Prostate gland (tissue), 2 donors: ENCODE measurements at regions not wholly inside any gene's neighbourhood (a gene's known extent, or its start where the extent isn't known, plus 50 kb on each side); places are given as distances from the start of the nearest gene placed in this dataset.

Source experiments
- DNase-seq: peaks from one replicate; pipeline ENCODE4 v3.0.0-alpha.2; 2019; ENCODE audit warnings: low spot score
- H3K27ac ChIP-seq, 2 donors: fragments of 200-600 bp; sonication (generic); 2 replicates each; pipeline ENCODE4 v1.5.1; 2017 to 2019
- H3K27me3 ChIP-seq: fragments of 200-600 bp; sonication (generic); replicated peaks from 2 replicates; pipeline ENCODE4 v1.5.1; 2019; ENCODE audit not compliant: insufficient read depth
- H3K36me3 ChIP-seq, 2 donors: fragments of 200-600 bp; sonication (generic); 1 replicate in 1 of 2; 2 replicates in 1 of 2; pipeline versions ENCODE4 v1.5.1 to v1.8.1; 2017 to 2019
- H3K4me1 ChIP-seq: fragments of 200-600 bp; sonication (generic); replicated peaks from 2 replicates; pipeline ENCODE4 v1.5.1; 2019
- H3K4me3 ChIP-seq, 2 donors: fragments of 200-600 bp; sonication (generic); 2 replicates each; pipeline ENCODE4 v1.5.1; 2017 to 2019
- H3K9me3 ChIP-seq: fragments of 200-600 bp; sonication (generic); 2 replicates; pipeline ENCODE4 v1.5.1; 2017
- POLR2A ChIP-seq: fragments of 450-650 bp; IDR thresholded peaks from one replicate; pipeline ENCODE4 v1.6.1; 2016; ENCODE audit warnings: antibody characterized with exemption, mild to moderate bottlenecking
- POLR2AphosphoS5 ChIP-seq: sonication (generic); formaldehyde crosslinking; IDR thresholded peaks from one replicate; pipeline ENCODE4 v1.6.1; 2017; ENCODE audit warnings: antibody characterized with exemption
- WGBS: methylation state at CpG from one replicate; pipeline ENCODE4 v1.1.5; 2018; 5-methylcytosine and 5-hydroxymethylcytosine counted together
- intact Hi-C: fragments of 100-400 bp; cut with DNase I; formaldehyde crosslinking; loops from one replicate; pipeline ENCODE4 v1.14.2; 2022
- TF ChIP-seq, protein P1 (sequence below), 4 experiments: fragments of 200-600 bp in 2 of 4; fragments of 450-650 bp in 2 of 4; sonication (generic) in 2 of 4; IDR thresholded peaks; 1 replicate in 3 of 4; 2 replicates in 1 of 4; pipeline ENCODE4 v1.5.1; 2016 to 2019; ENCODE audit warnings: antibody characterized with exemption in 4 of 4, mild to moderate bottlenecking in 2 of 4, moderate library complexity in 2 of 4

DNA sequence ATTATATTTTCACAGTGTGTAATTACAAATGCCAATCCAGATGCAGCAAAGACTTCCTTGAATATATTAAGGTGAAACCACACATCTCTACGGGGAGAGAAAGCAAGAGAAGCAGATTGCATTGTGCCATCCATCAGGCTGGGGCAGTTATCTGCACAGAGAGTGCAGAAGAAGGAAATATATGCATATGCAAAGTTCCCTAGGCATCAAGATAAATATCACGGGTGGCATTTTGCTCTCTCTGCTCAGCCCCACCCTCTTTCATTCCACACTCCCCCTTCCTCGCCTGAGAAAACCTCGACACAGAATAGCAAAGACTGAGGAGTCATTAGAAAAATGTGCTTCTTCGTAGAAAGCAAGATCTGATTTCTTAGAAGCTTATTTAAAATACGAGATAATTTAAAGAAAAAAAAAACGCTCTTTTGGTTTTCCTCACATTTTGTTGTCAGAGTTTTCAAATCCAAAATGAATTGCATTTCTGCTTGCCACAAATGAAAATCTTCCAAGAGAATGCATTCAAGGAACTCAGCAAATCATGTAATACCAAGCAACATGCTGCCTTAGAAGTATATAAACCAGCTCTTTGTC lies 283.2 kb upstream of the LMCD1 start:
- Histone ChIP-seq H3K4me1 (no peaks in the 10 kb centered on the region), H3K9me3 (no peaks in the 10 kb centered on the region), H3K27ac (no peak overlapping the region), H3K36me3 (no peaks in the 10 kb centered on the region), H3K27me3 (no peaks in the 10 kb centered on the region), H3K4me3 (no peak overlapping the region)
- no peak for TF ChIP-seq POLR2A
- no peak for TF ChIP-seq POLR2AphosphoS5
- TF ChIP-seq, protein P1, sequence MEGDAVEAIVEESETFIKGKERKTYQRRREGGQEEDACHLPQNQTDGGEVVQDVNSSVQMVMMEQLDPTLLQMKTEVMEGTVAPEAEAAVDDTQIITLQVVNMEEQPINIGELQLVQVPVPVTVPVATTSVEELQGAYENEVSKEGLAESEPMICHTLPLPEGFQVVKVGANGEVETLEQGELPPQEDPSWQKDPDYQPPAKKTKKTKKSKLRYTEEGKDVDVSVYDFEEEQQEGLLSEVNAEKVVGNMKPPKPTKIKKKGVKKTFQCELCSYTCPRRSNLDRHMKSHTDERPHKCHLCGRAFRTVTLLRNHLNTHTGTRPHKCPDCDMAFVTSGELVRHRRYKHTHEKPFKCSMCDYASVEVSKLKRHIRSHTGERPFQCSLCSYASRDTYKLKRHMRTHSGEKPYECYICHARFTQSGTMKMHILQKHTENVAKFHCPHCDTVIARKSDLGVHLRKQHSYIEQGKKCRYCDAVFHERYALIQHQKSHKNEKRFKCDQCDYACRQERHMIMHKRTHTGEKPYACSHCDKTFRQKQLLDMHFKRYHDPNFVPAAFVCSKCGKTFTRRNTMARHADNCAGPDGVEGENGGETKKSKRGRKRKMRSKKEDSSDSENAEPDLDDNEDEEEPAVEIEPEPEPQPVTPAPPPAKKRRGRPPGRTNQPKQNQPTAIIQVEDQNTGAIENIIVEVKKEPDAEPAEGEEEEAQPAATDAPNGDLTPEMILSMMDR (IDR thresholded peaks at IDR 0.05) = no peak
- no peak for DNase-seq
- 54% methylated on average over 7 of the region's 7 CpGs for WGBS
- intact Hi-C loops = no loop called here

DNA sequence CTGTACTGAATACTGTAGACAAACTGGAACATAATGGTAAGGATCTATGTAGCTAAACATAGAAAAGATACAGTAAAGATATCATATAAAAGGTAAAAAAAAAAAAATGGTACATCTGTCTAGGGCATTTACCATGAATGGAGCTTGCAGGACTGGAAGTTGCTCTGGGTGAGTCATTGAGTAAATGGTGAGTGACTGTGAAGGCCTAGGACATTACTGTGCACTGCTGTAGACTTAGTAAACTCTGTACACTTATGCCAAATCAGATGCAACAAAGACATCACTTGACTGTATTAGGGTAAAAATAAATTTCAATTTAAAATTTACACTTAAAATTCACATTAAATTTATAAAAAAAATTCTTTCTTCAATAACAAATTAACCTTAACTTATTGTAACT lies 281.3 kb upstream of the LMCD1 start:
- Histone ChIP-seq H3K4me1 (no peaks in the 10 kb centered on the region), H3K27me3 (no peaks in the 10 kb centered on the region), H3K9me3 (no peaks in the 10 kb centered on the region), H3K4me3 (no peak overlapping the region), H3K27ac (no peak overlapping the region), H3K36me3 (no peaks in the 10 kb centered on the region)
- no peak for TF ChIP-seq POLR2A
- TF ChIP-seq, protein P1 (IDR thresholded peaks at IDR 0.05) = no peak
- TF ChIP-seq POLR2AphosphoS5 = no peak
- no peak for DNase-seq
- intact Hi-C loops = no loop called here

DNA sequence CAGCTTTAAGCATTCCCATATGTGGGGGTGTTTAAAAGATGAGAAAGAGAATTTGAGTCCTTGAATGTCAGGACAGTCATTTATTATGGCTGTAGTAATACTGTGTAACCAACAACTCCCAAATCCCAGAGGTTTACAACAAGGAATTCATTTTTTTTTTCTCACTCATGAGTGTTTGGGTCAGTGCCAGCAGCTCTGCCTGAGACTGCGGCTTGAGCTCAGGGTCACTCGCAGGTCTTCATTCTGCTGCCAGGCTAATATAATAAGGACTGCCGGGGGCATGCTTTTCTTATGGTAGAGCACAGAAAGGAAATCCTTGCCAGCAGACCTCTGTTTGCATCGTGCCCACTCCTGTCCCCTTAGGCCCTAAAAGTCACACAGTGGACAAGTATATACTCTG lies 277.9 kb upstream of the LMCD1 start:
- Histone ChIP-seq H3K27ac (no peak overlapping the region), H3K9me3 (no peaks in the 10 kb centered on the region), H3K4me1 (no peaks in the 10 kb centered on the region), H3K27me3 (no peaks in the 10 kb centered on the region), H3K36me3 (no peaks in the 10 kb centered on the region), H3K4me3 (no peak overlapping the region)
- TF ChIP-seq POLR2AphosphoS5 = no peak
- TF ChIP-seq, protein P1 (IDR thresholded peaks at IDR 0.05) = no peak
- TF ChIP-seq POLR2A = no peak
- intact Hi-C loops = no loop called here
- DNase-seq = no peak
- 9% methylated on average over 4 of the region's 4 CpGs for WGBS

DNA sequence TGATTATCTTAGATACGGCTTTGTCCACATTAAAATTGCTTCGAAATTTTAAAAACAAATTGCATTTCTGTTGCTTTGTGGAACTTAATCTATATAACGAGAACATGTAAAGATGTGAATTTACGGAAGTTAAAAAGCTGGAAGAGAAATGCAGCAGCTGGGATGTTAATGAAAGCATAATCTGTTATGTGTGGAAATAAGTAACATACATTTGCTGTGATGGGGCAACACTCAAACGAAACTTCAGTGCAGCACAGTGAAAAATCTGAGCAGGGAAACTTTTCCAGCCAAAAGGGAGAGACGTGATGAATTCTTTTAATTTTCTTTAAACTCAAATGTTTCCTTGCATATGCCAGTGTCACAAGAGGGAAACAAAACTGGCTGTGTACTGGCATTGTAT lies 276.7 kb upstream of the LMCD1 start:
- Histone ChIP-seq H3K36me3 (no peaks in the 10 kb centered on the region), H3K27me3 (no peaks in the 10 kb centered on the region), H3K4me1 (no peaks in the 10 kb centered on the region), H3K4me3 (no peak overlapping the region), H3K9me3 (no peaks in the 10 kb centered on the region), H3K27ac (no peak overlapping the region)
- WGBS = 94% methylated on average over 6 of the region's 6 CpGs
- intact Hi-C loops = no loop called here
- no peak for TF ChIP-seq POLR2A
- TF ChIP-seq POLR2AphosphoS5 = no peak
- TF ChIP-seq, protein P1 (IDR thresholded peaks at IDR 0.05) = no peak
- no peak for DNase-seq

DNA sequence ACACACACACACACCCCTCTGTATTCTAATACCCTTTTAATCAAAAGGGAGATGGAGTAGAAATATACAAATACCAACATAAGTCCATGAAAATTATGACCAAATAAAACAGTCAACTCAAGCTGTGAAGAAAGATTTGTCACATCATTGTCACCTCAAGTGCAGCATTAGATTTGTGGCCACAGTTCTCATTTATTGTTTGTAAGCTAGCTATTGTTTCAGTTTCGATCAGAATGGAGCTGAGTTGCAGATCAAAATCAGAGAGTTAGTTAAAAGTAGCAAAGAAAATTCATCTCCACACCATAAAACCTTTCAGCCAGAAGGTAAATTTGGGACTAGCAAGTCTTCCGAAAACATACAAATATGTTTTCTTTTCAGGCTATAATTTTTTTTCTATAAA lies 267.7 kb upstream of the LMCD1 start:
- H3K27ac ChIP-seq = no peak overlapping the region
- H3K9me3 ChIP-seq = no peaks in the 10 kb centered on the region
- WGBS = 88% methylated on average over 2 of the region's 2 CpGs
- no peaks in the 10 kb centered on the region for H3K4me1 ChIP-seq
- no peaks in the 10 kb centered on the region for H3K27me3 ChIP-seq
- no peak overlapping the region for H3K4me3 ChIP-seq
- intact Hi-C loops = no loop called here
- TF ChIP-seq, protein P1 (IDR thresholded peaks at IDR 0.05) = no peak
- no peak for TF ChIP-seq POLR2A
- DNase-seq = no peak
- H3K36me3 ChIP-seq = no peaks in the 10 kb centered on the region
